Muscle of leg (tissue), 3 donors: ENCODE measurements at regions not wholly inside any gene's neighbourhood (a gene's known extent, or its start where the extent isn't known, plus 50 kb on each side); places are given as distances from the start of the nearest gene placed in this dataset.

Source experiments
- DNase-seq: peaks from one replicate; pipeline ENCODE4 v3.0.0; 2013
- H3K27ac ChIP-seq: one replicate; pipeline ENCODE4 v1.5.1; 2013; ENCODE audit warnings: mild to moderate bottlenecking, low read length, control low read depth
- H3K27me3 ChIP-seq: one replicate; pipeline ENCODE4 v1.6.1; 2013; ENCODE audit warnings: low read length; ENCODE audit not compliant: control insufficient read depth, insufficient read depth
- H3K36me3 ChIP-seq: one replicate; pipeline ENCODE4 v1.6.1; 2013; ENCODE audit warnings: low read length; ENCODE audit not compliant: control insufficient read depth, insufficient read depth
- H3K4me1 ChIP-seq: one replicate; pipeline ENCODE4 v1.6.1; 2013; ENCODE audit warnings: low read length; ENCODE audit not compliant: control insufficient read depth, insufficient read depth
- H3K4me3 ChIP-seq: one replicate; pipeline ENCODE4 v1.5.1; 2013; ENCODE audit warnings: low read length, control low read depth
- H3K9me3 ChIP-seq: replicated peaks from 2 replicates; pipeline ENCODE4 v1.6.1; 2013; ENCODE audit warnings: low read depth, low read length; ENCODE audit not compliant: control insufficient read depth
- WGBS: methylation state at CpG from one replicate; pipeline ENCODE4 v1.1.5; 2013; ENCODE audit warnings: missing lambda C conversion rate; ENCODE audit not compliant: insufficient coverage; 5-methylcytosine and 5-hydroxymethylcytosine counted together

- Histone ChIP-seq H3K4me1 (no peaks in the 10 kb centered on the region), H3K27ac (no peak overlapping the region), H3K9me3 (no peaks in the 10 kb centered on the region), H3K36me3 (no peaks in the 10 kb centered on the region), H3K4me3 (no peak overlapping the region), H3K27me3 (no peaks in the 10 kb centered on the region)
- DNase-seq = no peak
These were observed 155.2 kb upstream of the ZC3H12C start for GRCh38 chr11:109937968-109938367.

GRCh38 chr11:109939166-109939810, 153.9 kb upstream of the ZC3H12C start:
- Histone ChIP-seq H3K27me3 (no peaks in the 10 kb centered on the region), H3K4me3 (no peak overlapping the region), H3K4me1 (no peaks in the 10 kb centered on the region), H3K27ac (no peak overlapping the region), H3K36me3 (no peaks in the 10 kb centered on the region), H3K9me3 (no peaks in the 10 kb centered on the region)
- WGBS = no CpG with 5 or more reads among the region's 1 CpG
- DNase-seq = peak; percentile 88

GRCh38 chr11:109940816-109941215, 152.4 kb upstream of the ZC3H12C start:
- H3K36me3 ChIP-seq = no peaks in the 10 kb centered on the region
- H3K27ac ChIP-seq = no peak overlapping the region
- no peaks in the 10 kb centered on the region for H3K4me1 ChIP-seq
- H3K27me3 ChIP-seq = no peaks in the 10 kb centered on the region
- H3K4me3 ChIP-seq = no peak overlapping the region
- DNase-seq = no peak
- no peaks in the 10 kb centered on the region for H3K9me3 ChIP-seq
- WGBS = 92% methylated on average over 6 of the region's 8 CpGs

GRCh38 chr11:109945626-109946321, 147.4 kb upstream of the ZC3H12C start:
- 47% methylated on average over 2 of the region's 6 CpGs for WGBS
- Histone ChIP-seq H3K4me3 (no peak overlapping the region), H3K4me1 (no peaks in the 10 kb centered on the region), H3K27ac (no peak overlapping the region), H3K27me3 (no peaks in the 10 kb centered on the region), H3K9me3 (no peaks in the 10 kb centered on the region), H3K36me3 (no peaks in the 10 kb centered on the region)
- no peak for DNase-seq

GRCh38 chr11:109946322-109946846, 146.8 kb upstream of the ZC3H12C start:
- Histone ChIP-seq H3K36me3 (no peaks in the 10 kb centered on the region), H3K27ac (no peak overlapping the region), H3K4me3 (peak overlapping the region; percentile 0), H3K4me1 (no peaks in the 10 kb centered on the region), H3K27me3 (no peaks in the 10 kb centered on the region), H3K9me3 (no peaks in the 10 kb centered on the region)
- no CpG with 5 or more reads among the region's 8 CpGs for WGBS
- peak; percentile 94 for DNase-seq

- Histone ChIP-seq H3K4me3 (no peak overlapping the region), H3K36me3 (no peaks in the 10 kb centered on the region), H3K27ac (no peak overlapping the region), H3K9me3 (no peaks in the 10 kb centered on the region), H3K27me3 (no peaks in the 10 kb centered on the region), H3K4me1 (no peaks in the 10 kb centered on the region)
- DNase-seq = no peak
- WGBS = no CpG with 5 or more reads among the region's 2 CpGs
These were observed 138.7 kb upstream of the ZC3H12C start for GRCh38 chr11:109954534-109954933.

GRCh38 chr11:109956124-109956793, 136.9 kb upstream of the ZC3H12C start:
- no peak for DNase-seq
- no peaks in the 10 kb centered on the region for H3K36me3 ChIP-seq
- H3K4me3 ChIP-seq = no peak overlapping the region
- no CpG with 5 or more reads among the region's 3 CpGs for WGBS
- no peaks in the 10 kb centered on the region for H3K9me3 ChIP-seq
- H3K27ac ChIP-seq = no peak overlapping the region
- peaks cover 3% of the 10 kb centered on the region for H3K4me1 ChIP-seq
- H3K27me3 ChIP-seq = no peaks in the 10 kb centered on the region

GRCh38 chr11:109957000-109957399, 136.2 kb upstream of the ZC3H12C start:
- Histone ChIP-seq H3K4me3 (no peak overlapping the region), H3K27ac (no peak overlapping the region), H3K9me3 (no peaks in the 10 kb centered on the region), H3K4me1 (peaks cover 3% of the 10 kb centered on the region), H3K36me3 (no peaks in the 10 kb centered on the region), H3K27me3 (no peaks in the 10 kb centered on the region)
- WGBS = no CpG with 5 or more reads among the region's 6 CpGs
- no peak for DNase-seq

GRCh38 chr11:109957601-109958000, 135.6 kb upstream of the ZC3H12C start:
- Histone ChIP-seq H3K9me3 (no peaks in the 10 kb centered on the region), H3K36me3 (no peaks in the 10 kb centered on the region), H3K27me3 (no peaks in the 10 kb centered on the region), H3K4me1 (peaks cover 3% of the 10 kb centered on the region), H3K27ac (no peak overlapping the region), H3K4me3 (no peak overlapping the region)
- no peak for DNase-seq

- no peak for DNase-seq
- Histone ChIP-seq H3K27ac (no peak overlapping the region), H3K4me1 (peaks cover 3% of the 10 kb centered on the region), H3K36me3 (no peaks in the 10 kb centered on the region), H3K9me3 (no peaks in the 10 kb centered on the region), H3K27me3 (no peaks in the 10 kb centered on the region), H3K4me3 (no peak overlapping the region)
- WGBS = no CpG with 5 or more reads among the region's 9 CpGs
These were observed 134.9 kb upstream of the ZC3H12C start for GRCh38 chr11:109958131-109958820.
